ENCODE measurements at regions not wholly inside any gene's neighbourhood (a gene's known extent, or its start where the extent isn't known, plus 50 kb on each side); places are given as distances from the start of the nearest gene placed in this dataset.

- Histone ChIP-seq H3K27ac (no peak overlapping the region), H3K27me3 (no peaks in the 10 kb centered on the region), H4K20me1 (no peaks in the 10 kb centered on the region), H3K36me3 (no peaks in the 10 kb centered on the region), H3K9me3 (replicated peaks in 1 of 11) (peaks cover 13 to 35% (median 20%) of the 10 kb centered on the region in 11 experiments), H3K4me2 (no peak overlapping the region), H3K9ac (no peak overlapping the region), H3K4me1 (peaks cover 0 to 21% (median 16%) of the 10 kb centered on the region in 10 experiments; a peak in 14 of 20 replicates), H3K4me3 (no peak overlapping the region)
- no peak for TF ChIP-seq Cebpa-rat (IDR thresholded peaks at IDR 0.05)
Measured at GRCh38 chr5:133669472-133669871, 57.1 kb upstream of the FSTL4 start.

- Histone ChIP-seq H3K9me3 (replicated peaks in 1 of 11) (peaks cover 13 to 35% (median 20%) of the 10 kb centered on the region in 11 experiments), H3K4me2 (no peak overlapping the region), H3K4me3 (no peak overlapping the region), H3K27ac (no peak overlapping the region), H4K20me1 (no peaks in the 10 kb centered on the region), H3K4me1 (peaks cover 0 to 12% (median 8%) of the 10 kb centered on the region in 10 experiments; a peak in 14 of 20 replicates), H3K9ac (no peak overlapping the region), H3K27me3 (no peaks in the 10 kb centered on the region), H3K36me3 (no peaks in the 10 kb centered on the region)
- no peak for TF ChIP-seq Cebpa-rat (IDR thresholded peaks at IDR 0.05)
Measured at GRCh38 chr5:133668458-133668857, 56.1 kb upstream of the FSTL4 start.

GRCh38 chr5:133667217-133667616 is 54.9 kb upstream of the FSTL4 start:
- no peak for TF ChIP-seq Cebpa-rat (IDR thresholded peaks at IDR 0.05)
- Histone ChIP-seq H3K27me3 (no peaks in the 10 kb centered on the region), H3K27ac (no peak overlapping the region), H3K4me3 (no peak overlapping the region), H3K36me3 (no peaks in the 10 kb centered on the region), H4K20me1 (no peaks in the 10 kb centered on the region), H3K4me1 (peaks cover 0 to 6% (median 0%) of the 10 kb centered on the region in 10 experiments; a peak in 1 of 20 replicates), H3K4me2 (no peak overlapping the region), H3K9ac (no peak overlapping the region), H3K9me3 (replicated peaks in 1 of 11) (peaks cover 13 to 31% (median 20%) of the 10 kb centered on the region in 11 experiments)

- TF ChIP-seq Cebpa-rat (IDR thresholded peaks at IDR 0.05), result no peak
Measured at GRCh38 chr5:133665571-133665970, 53.2 kb upstream of the FSTL4 start.

GRCh38 chr5:133664422-133664821 is 52.1 kb upstream of the FSTL4 start:
- no peak for TF ChIP-seq Cebpa-rat (IDR thresholded peaks at IDR 0.05)
- no peaks in the 10 kb centered on the region for H4K20me1 ChIP-seq
- H3K4me2 ChIP-seq, result no peak overlapping the region
- H3K9me3 ChIP-seq (replicated peaks in 1 of 11), result peaks cover 0 to 3% (median 0%) of the 10 kb centered on the region in 11 experiments; a peak in 3 of 22 replicates
- no peak overlapping the region for H3K27ac ChIP-seq
- H3K4me1 ChIP-seq, result no peaks in the 10 kb centered on the region
- H3K4me3 ChIP-seq, result no peak overlapping the region
- no peaks in the 10 kb centered on the region for H3K36me3 ChIP-seq
- no peaks in the 10 kb centered on the region for H3K27me3 ChIP-seq
- no peak overlapping the region for H3K9ac ChIP-seq

More at GRCh38 chr5:133665571-133665970, 53.2 kb upstream of the FSTL4 start:
- no peak overlapping the region for H3K4me3 ChIP-seq
- H3K36me3 ChIP-seq, result no peaks in the 10 kb centered on the region
- peaks cover 0 to 14% (median 10%) of the 10 kb centered on the region in 11 experiments; a peak in 17 of 22 replicates for H3K9me3 ChIP-seq (replicated peaks in 1 of 11)
- no peaks in the 10 kb centered on the region for H4K20me1 ChIP-seq
- no peak overlapping the region for H3K9ac ChIP-seq
- H3K27ac ChIP-seq, result no peak overlapping the region
- H3K4me2 ChIP-seq, result no peak overlapping the region
- no peaks in the 10 kb centered on the region for H3K27me3 ChIP-seq
- no peaks in the 10 kb centered on the region for H3K4me1 ChIP-seq

- TF ChIP-seq Cebpa-rat (IDR thresholded peaks at IDR 0.05), result no peak
- Histone ChIP-seq H4K20me1 (no peaks in the 10 kb centered on the region), H3K27ac (no peak overlapping the region)
Measured at GRCh38 chr5:133663397-133664054, 51.2 kb upstream of the FSTL4 start.

GRCh38 chr5:133662578-133662977 is 50.2 kb upstream of the FSTL4 start:
- no peaks in the 10 kb centered on the region for H3K27me3 ChIP-seq
- no peak overlapping the region for H3K4me2 ChIP-seq
- no peak for TF ChIP-seq Cebpa-rat (IDR thresholded peaks at IDR 0.05)
- H3K4me1 ChIP-seq, result peaks cover 0 to 11% (median 0%) of the 10 kb centered on the region in 10 experiments; a peak in 6 of 20 replicates
- H3K9me3 ChIP-seq (replicated peaks in 1 of 11), result no peaks in the 10 kb centered on the region
- no peaks in the 10 kb centered on the region for H4K20me1 ChIP-seq
- H3K9ac ChIP-seq, result no peak overlapping the region
- H3K36me3 ChIP-seq, result no peaks in the 10 kb centered on the region
- H3K27ac ChIP-seq, result no peak overlapping the region
- H3K4me3 ChIP-seq, result no peak overlapping the region

More at GRCh38 chr5:133663397-133664054, 51.2 kb upstream of the FSTL4 start:
- H3K4me3 ChIP-seq, result no peak overlapping the region
- H3K9ac ChIP-seq, result no peak overlapping the region
- H3K4me1 ChIP-seq, result peaks cover 0 to 5% (median 0%) of the 10 kb centered on the region in 10 experiments; a peak in 6 of 20 replicates
- H3K4me2 ChIP-seq, result no peak overlapping the region
- no peaks in the 10 kb centered on the region for H3K9me3 ChIP-seq (replicated peaks in 1 of 11)
- H3K36me3 ChIP-seq, result no peaks in the 10 kb centered on the region
- no peaks in the 10 kb centered on the region for H3K27me3 ChIP-seq

Measured in BLaER1 treated with 17β-estradiol and CSF1 and Interleukin-3, amounts not matched to agents 10 nM and 100 nM (cell line).